ENCODE measurements at regions not wholly inside any gene's neighbourhood (a gene's known extent, or its start where the extent isn't known, plus 50 kb on each side); places are given as distances from the start of the nearest gene placed in this dataset.

DNA sequence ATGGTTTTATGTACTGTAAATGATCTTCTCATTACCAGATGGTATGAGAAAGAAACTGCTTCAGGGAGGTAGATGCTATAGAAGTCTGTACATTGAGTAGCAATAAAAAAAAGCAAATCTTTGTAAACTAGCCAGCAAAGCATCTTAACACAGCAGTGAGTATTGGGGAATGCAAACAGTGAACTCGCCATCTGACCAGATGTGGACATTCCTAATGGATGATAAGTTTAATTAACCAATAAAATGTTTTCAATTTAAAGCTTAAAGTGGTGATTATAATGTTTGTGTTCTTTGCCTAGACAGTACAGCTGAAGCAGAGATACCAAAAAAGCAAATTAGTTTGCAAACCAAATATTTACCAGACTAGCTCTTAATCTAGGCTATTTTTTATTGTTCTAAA, 1144.2 kb downstream of the FAT4 start:
- TF ChIP-seq, protein P1, sequence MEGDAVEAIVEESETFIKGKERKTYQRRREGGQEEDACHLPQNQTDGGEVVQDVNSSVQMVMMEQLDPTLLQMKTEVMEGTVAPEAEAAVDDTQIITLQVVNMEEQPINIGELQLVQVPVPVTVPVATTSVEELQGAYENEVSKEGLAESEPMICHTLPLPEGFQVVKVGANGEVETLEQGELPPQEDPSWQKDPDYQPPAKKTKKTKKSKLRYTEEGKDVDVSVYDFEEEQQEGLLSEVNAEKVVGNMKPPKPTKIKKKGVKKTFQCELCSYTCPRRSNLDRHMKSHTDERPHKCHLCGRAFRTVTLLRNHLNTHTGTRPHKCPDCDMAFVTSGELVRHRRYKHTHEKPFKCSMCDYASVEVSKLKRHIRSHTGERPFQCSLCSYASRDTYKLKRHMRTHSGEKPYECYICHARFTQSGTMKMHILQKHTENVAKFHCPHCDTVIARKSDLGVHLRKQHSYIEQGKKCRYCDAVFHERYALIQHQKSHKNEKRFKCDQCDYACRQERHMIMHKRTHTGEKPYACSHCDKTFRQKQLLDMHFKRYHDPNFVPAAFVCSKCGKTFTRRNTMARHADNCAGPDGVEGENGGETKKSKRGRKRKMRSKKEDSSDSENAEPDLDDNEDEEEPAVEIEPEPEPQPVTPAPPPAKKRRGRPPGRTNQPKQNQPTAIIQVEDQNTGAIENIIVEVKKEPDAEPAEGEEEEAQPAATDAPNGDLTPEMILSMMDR (IDR thresholded peaks at IDR 0.05): no peak
- DNase-seq (ENCODE audit: low spot score): no peak
- ATAC-seq (ENCODE audit: low FRiP score): no peak

DNA sequence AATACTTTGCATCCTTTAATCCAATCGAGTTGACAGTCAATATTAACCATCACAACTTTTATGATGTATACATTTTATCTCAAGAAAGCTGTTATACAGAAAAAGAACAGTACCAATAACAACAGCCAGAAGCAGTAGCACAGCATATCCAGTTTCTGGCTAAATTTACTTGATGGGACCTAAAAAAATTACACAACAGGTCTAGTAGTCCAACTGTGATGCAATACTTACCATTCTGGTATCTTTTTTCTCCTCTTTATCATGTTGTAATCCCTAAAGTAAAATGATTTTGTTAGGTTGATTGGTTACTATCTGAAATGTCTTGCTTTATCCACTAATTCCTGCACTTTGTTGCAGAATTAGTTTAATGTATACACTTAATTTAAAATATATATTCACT, 1150.6 kb downstream of the FAT4 start:
- TF ChIP-seq, protein P1 (IDR thresholded peaks at IDR 0.05): no peak
- ATAC-seq (ENCODE audit: low FRiP score): no peak
- DNase-seq (ENCODE audit: low spot score): no peak

DNA sequence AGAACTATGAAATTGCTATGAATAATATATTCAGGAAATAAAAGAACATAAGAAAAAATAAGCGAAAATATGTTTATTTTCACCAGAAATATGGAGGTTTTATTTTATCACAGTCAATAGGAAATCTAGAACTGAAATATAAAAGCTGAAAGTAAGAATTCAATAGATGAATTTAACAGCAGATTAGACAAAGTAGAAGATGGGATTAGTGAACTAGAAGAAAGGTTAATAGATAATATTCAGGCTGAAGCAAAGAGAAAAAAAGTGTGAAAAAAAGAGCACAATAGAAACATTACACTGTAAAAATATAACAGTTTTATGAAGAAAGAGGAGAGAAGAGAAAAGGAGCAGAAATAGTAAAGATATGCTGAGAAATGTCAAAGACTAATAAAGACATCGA, 1152.1 kb downstream of the FAT4 start:
- no peak for DNase-seq (ENCODE audit: low spot score)
- ATAC-seq (ENCODE audit: low FRiP score): no peak
- TF ChIP-seq, protein P1 (IDR thresholded peaks at IDR 0.05): no peak

GRCh38 chr4:126468144-126468543, 1153.4 kb downstream of the FAT4 start:
- no peak for DNase-seq (ENCODE audit: low spot score)
- no peak for ATAC-seq (ENCODE audit: low FRiP score)
- TF ChIP-seq, protein P1 (IDR thresholded peaks at IDR 0.05): no peak

- ATAC-seq (ENCODE audit: low FRiP score): no peak
- TF ChIP-seq, protein P1 (IDR thresholded peaks at IDR 0.05): no peak
- DNase-seq (ENCODE audit: low spot score): no peak
These were observed 1156.1 kb downstream of the FAT4 start for GRCh38 chr4:126470862-126471261.

DNA sequence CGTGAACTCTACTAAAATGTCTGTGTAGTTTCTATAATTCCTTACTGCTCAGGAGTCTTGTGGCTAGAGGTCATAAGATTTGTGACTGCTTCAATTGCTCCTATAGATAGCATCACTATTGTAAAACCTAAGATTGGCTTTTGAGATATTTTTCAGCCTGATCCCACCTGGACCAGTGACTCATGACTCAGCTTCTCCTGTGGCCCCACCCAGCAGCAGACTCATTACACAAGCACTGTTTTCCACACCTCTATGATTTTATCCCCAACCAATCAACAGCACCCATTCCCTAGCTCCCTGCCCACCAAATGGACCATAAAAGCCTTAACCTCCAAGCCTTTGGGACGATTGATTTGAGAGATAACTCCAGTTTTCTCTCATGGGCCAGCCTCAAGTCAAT, 1157.0 kb upstream of the INTU start:
- TF ChIP-seq, protein P1 (IDR thresholded peaks at IDR 0.05): no peak
- ATAC-seq (ENCODE audit: low FRiP score) (no peak), DNase-seq (ENCODE audit: low spot score) (no peak)

DNA sequence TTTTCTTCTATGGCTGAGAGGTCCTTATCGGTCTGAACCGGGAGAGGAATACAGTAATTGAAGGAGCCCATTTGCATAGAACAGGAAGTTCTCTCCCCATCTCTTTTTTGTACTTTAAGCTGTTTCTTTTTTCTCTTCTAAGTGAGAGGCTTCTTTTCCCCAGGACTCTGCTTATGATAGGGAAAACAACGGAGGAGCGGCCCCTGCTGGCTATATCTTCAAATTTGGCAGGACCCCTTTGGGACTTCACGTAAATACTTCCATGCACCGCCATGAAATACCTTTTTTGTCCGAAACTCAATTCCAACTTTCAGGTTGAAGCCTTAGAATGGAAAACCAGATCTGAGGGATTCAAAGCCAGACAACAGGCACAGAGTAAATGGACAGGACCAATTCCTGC, 1153.0 kb upstream of the INTU start:
- ATAC-seq (ENCODE audit: low FRiP score) (no peak), DNase-seq (ENCODE audit: low spot score) (no peak)
- TF ChIP-seq, protein P1 (IDR thresholded peaks at IDR 0.05): no peak

Data from omental fat pad (tissue), 3 donors.